Activated CD8-positive, alpha-beta memory T cell treated with anti-CD3 and anti-CD28 coated beads, Interleukin-2, amount 10 ng/mL, durations not matched to agents 7 days and 5 days (primary cell): ENCODE measurements at regions not wholly inside any gene's neighbourhood (a gene's known extent, or its start where the extent isn't known, plus 50 kb on each side); places are given as distances from the start of the nearest gene placed in this dataset.

Experiments
- ATAC-seq: fragments of 150-1000 bp; cut with Tn5 transposase; one replicate; pipeline ENCODE4 v1.10.0; 2021; ENCODE audit warnings: moderate library complexity
- CTCF ChIA-PET: fragments of 350-600 bp; sonication (Branson Sonifier 250); formaldehyde crosslinking; loops from one replicate; lab custom pipeline; 2021; ENCODE audit warnings: antibody characterized with exemption; lab: Charles Lee
- DNase-seq: peaks from one replicate; pipeline ENCODE4 v3.0.0-alpha.2; 2020
- H3K27ac Mint-ChIP-seq: one replicate; pipeline ENCODE4 v1.8.0; 2021; ENCODE audit warnings: mild to moderate bottlenecking, mixed read lengths
- H3K27me3 Mint-ChIP-seq: one replicate; pipeline ENCODE4 v1.8.0; 2021; ENCODE audit warnings: mixed read lengths
- H3K36me3 Mint-ChIP-seq: one replicate; pipeline ENCODE4 v1.8.0; 2021; ENCODE audit warnings: mild to moderate bottlenecking, mixed read lengths
- H3K4me1 Mint-ChIP-seq: one replicate; pipeline ENCODE4 v1.8.0; 2021; ENCODE audit warnings: mixed read lengths
- H3K4me3 Mint-ChIP-seq: one replicate; pipeline ENCODE4 v1.8.0; 2021; ENCODE audit warnings: mild to moderate bottlenecking, moderate library complexity, mixed read lengths
- H3K9me3 Mint-ChIP-seq: one replicate; pipeline ENCODE4 v1.8.0; 2022; ENCODE audit warnings: low read depth, mixed read lengths

DNA sequence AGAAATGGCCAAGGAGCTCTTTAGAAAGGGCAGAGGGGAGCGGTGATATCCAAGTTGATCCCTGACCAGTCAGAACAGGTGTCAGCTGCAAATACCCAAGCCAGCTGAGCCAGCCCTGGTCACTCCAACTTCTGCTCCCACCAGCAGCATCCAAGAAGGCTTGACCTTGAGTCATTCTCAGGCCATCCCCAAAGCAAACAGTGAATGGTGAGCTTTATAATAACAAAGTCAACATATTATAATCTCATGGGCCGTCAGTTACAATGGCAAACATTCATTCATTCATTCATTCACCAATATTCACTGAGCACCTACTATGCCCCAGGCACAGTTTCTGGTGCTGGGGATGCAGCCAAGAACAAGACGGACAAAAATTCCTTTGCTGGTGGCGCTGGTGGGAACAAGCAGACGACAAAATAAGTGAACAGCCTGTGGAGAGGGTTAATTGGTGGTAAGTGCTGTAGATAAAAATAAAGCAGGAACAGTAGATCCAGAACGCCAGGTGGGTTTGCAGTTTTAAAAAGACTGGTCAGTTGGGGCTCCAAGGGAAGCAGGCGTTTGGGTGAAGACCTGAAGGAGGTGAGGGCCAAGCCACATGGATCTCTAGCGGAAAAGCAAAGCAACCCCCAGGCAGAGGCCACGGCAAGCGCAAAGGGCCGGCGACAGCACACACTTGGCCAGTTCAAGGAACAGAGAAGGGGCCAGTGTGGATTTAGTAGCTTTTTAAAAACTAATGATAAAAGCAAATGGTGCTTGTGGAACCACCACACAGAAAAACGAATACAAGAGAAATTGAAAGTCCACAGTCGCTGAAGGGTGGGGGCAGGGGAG lies 131.8 kb upstream of the PTPN1 start:
- Mint-ChIP-seq H3K4me3 (no peak overlapping the region), H3K9me3 (no peaks in the 10 kb centered on the region), H3K4me1 (peaks cover 46% of the 10 kb centered on the region), H3K27me3 (peaks cover 8% of the 10 kb centered on the region), H3K27ac (no peak overlapping the region), H3K36me3 (no peaks in the 10 kb centered on the region)
- CTCF ChIA-PET, result interaction anchor here (0.8 to 1.9 kb wide), 3 partner anchors 9 to 199 kb away, joined by 3 to 4 read pairs (median 3); no protein-coding TSS in a partner anchor
- DNase-seq (no peak), ATAC-seq (no peak)

- H3K36me3 Mint-ChIP-seq, result no peaks in the 10 kb centered on the region
- peaks cover 2% of the 10 kb centered on the region for H3K27me3 Mint-ChIP-seq
- no peak for ATAC-seq
- no peak overlapping the region for H3K4me3 Mint-ChIP-seq
- H3K9me3 Mint-ChIP-seq, result no peaks in the 10 kb centered on the region
- DNase-seq, result no peak
- CTCF ChIA-PET, result interaction anchor here (0.5 to 1.9 kb wide), 4 partner anchors 8 to 200 kb away, joined by 3 to 4 read pairs (median 3); no protein-coding TSS in a partner anchor
- no peak overlapping the region for H3K27ac Mint-ChIP-seq
- peaks cover 54% of the 10 kb centered on the region for H3K4me1 Mint-ChIP-seq
These were observed 130.9 kb upstream of the PTPN1 start for GRCh38 chr20:50379049-50379990.

GRCh38 chr20:50379991-50380696 lies 130.0 kb upstream of the PTPN1 start:
- H3K9me3 Mint-ChIP-seq, result no peaks in the 10 kb centered on the region
- H3K36me3 Mint-ChIP-seq, result no peaks in the 10 kb centered on the region
- no peak overlapping the region for H3K27ac Mint-ChIP-seq
- DNase-seq, result no peak
- no peak for ATAC-seq
- H3K4me3 Mint-ChIP-seq, result no peak overlapping the region
- CTCF ChIA-PET, result no interaction called here
- H3K27me3 Mint-ChIP-seq, result peaks cover 2% of the 10 kb centered on the region
- H3K4me1 Mint-ChIP-seq, result peaks cover 58% of the 10 kb centered on the region

DNA sequence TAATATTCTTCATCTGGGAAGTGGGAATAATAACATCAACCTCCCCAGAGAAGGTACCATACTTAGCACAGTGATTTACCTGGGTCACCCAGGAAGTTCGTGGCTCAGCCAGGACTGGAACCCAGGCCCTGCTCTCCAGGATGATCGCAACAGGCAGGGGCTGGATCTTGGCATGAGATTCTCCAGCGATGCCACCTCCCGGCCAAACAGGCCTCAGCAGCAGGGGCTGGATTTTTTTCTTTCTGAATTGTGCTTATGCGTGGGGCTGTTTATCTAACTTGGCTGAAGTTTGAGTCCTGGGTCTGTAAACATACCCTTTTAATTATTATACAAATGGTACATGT lies 129.5 kb upstream of the PTPN1 start:
- Mint-ChIP-seq H3K27ac (no peak overlapping the region), H3K9me3 (no peaks in the 10 kb centered on the region), H3K36me3 (no peaks in the 10 kb centered on the region), H3K27me3 (peaks cover 2% of the 10 kb centered on the region), H3K4me1 (peaks cover 60% of the 10 kb centered on the region), H3K4me3 (no peak overlapping the region)
- CTCF ChIA-PET, result no interaction called here
- DNase-seq, result no peak
- no peak for ATAC-seq

DNA sequence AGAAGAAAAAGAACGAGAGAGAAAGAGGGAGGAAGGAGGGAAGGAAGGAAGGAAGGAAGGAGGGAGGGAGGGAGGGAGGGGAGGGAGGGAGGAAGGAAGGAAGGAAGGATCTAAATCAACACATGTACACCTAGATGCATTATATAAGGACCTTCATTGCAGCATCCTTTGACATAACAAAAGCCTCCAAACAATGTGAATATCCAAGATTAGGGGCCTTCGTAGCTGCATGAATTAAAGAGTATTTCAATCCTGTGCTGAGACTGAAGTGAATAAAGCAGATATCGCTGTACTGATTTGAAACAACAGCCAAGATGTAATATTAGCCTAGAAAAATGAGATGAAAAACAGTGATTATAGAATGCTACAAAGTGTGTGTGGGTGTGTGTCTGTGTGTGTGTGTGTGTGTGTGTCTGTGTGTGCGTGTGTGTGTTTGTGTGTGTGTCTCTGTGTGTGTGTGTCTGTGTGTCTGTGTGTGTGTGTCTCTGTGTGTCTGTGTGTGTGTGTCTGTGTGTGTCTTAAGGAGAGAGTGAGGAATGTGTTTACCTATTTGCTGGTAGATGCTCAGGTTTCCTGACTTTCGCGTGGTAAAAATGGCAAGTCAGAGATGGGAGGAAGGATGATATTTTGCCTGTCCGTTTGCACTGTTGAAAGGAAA lies 129.0 kb upstream of the PTPN1 start:
- H3K4me1 Mint-ChIP-seq, result peaks cover 65% of the 10 kb centered on the region
- CTCF ChIA-PET, result interaction anchor here (1.4 kb wide), 1 partner anchor 42 kb away, joined by 3 read pairs; no protein-coding TSS in a partner anchor
- ATAC-seq, result no peak

DNA sequence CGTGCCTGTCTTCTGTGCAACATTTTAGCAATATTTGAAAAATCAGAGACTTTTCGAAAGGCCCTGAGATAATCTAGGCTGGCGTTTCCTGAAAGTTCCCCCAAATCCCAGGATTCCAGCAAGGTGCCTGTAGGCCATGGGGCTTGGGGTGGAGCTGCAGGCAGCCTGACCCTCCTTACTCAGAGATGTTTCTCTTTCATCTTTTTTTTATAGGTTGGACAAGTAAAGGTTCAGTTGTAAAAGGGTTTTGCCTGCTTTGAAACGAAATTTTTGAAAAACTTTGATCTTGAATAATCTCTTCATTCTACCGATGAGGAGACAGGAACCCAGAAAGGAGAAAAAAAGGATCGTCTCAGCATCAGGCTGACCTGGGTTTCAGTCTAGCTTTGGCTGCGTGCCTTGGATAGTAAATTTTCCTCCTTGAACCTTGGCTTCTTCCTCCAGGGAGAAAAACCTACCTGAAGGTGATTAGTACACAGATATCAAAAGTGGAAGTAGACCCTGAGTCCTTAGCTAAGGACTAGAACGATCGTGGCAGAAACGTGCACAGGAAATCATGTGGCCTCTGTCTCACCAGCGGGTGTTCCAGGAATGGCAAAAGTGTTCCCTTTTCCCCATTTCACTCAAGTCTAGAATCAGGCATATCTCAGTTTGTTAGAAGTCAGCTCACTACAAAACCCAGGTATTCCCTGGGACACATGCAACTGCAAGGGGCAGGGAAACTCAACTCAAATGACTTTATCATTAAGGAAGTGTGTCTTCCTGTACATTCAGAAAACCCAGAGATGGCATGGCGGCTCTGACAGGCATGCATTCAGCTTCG lies 128.2 kb upstream of the PTPN1 start:
- Mint-ChIP-seq H3K4me1 (peaks cover 68% of the 10 kb centered on the region), H3K36me3 (no peaks in the 10 kb centered on the region), H3K4me3 (peak overlapping the region; percentile 48), H3K27me3 (peaks cover 2% of the 10 kb centered on the region), H3K9me3 (no peaks in the 10 kb centered on the region), H3K27ac (peak overlapping the region; percentile 83)
- DNase-seq, result peak; percentile 60
- CTCF ChIA-PET, result interaction anchor here (1.2 to 1.4 kb wide), 2 partner anchors 43 to 191 kb away, joined by 3 to 4 read pairs; partner anchors contain the start of gene CEBPB
- peak; percentile 24 for ATAC-seq

More for the DNA sequence above, 129.0 kb upstream of the PTPN1 start:
- H3K36me3 Mint-ChIP-seq, result no peaks in the 10 kb centered on the region
- H3K4me3 Mint-ChIP-seq, result peak overlapping the region; percentile 7
- peaks cover 2% of the 10 kb centered on the region for H3K27me3 Mint-ChIP-seq
- peak overlapping the region; percentile 50 for H3K27ac Mint-ChIP-seq
- DNase-seq, result no peak
- H3K9me3 Mint-ChIP-seq, result no peaks in the 10 kb centered on the region

- Mint-ChIP-seq H3K27me3 (peaks cover 9% of the 10 kb centered on the region), H3K4me3 (peak overlapping the region; percentile 22), H3K9me3 (no peaks in the 10 kb centered on the region), H3K36me3 (no peaks in the 10 kb centered on the region), H3K27ac (peak overlapping the region; percentile 72), H3K4me1 (peaks cover 81% of the 10 kb centered on the region)
- peak; percentile 94 for DNase-seq
- CTCF ChIA-PET, result interaction anchor here (0.7 to 2.4 kb wide), 8 partner anchors 7 to 206 kb away, joined by 3 to 9 read pairs (median 5); partner anchors contain the start of gene CEBPB
- ATAC-seq, result peak; percentile 89
These were observed 124.2 kb upstream of the PTPN1 start for GRCh38 chr20:50385733-50386640.

GRCh38 chr20:50386641-50386960 lies 123.6 kb upstream of the PTPN1 start:
- H3K27me3 Mint-ChIP-seq, result peaks cover 9% of the 10 kb centered on the region
- ATAC-seq, result peak; percentile 6
- H3K27ac Mint-ChIP-seq, result peak overlapping the region; percentile 72
- no peaks in the 10 kb centered on the region for H3K9me3 Mint-ChIP-seq
- CTCF ChIA-PET, result interaction anchor here (0.7 to 2.4 kb wide), 8 partner anchors 8 to 206 kb away, joined by 3 to 9 read pairs (median 5); partner anchors contain the start of gene CEBPB
- DNase-seq, result no peak
- peak overlapping the region; percentile 22 for H3K4me3 Mint-ChIP-seq
- H3K4me1 Mint-ChIP-seq, result peaks cover 77% of the 10 kb centered on the region
- no peaks in the 10 kb centered on the region for H3K36me3 Mint-ChIP-seq

- no peaks in the 10 kb centered on the region for H3K9me3 Mint-ChIP-seq
- CTCF ChIA-PET, result interaction anchor here (0.7 to 2.4 kb wide), 9 partner anchors 9 to 316 kb away, joined by 3 to 9 read pairs (median 4); partner anchors contain the start of gene CEBPB
- H3K36me3 Mint-ChIP-seq, result no peaks in the 10 kb centered on the region
- peaks cover 9% of the 10 kb centered on the region for H3K27me3 Mint-ChIP-seq
- no peak overlapping the region for H3K27ac Mint-ChIP-seq
- H3K4me3 Mint-ChIP-seq, result no peak overlapping the region
- no peak for ATAC-seq
- no peak for DNase-seq
- peaks cover 76% of the 10 kb centered on the region for H3K4me1 Mint-ChIP-seq
These were observed 122.8 kb upstream of the PTPN1 start for GRCh38 chr20:50387218-50387995.

GRCh38 chr20:50387996-50388332 lies 122.2 kb upstream of the PTPN1 start:
- ATAC-seq (no peak), DNase-seq (peak; percentile 48)
- Mint-ChIP-seq H3K27me3 (peaks cover 9% of the 10 kb centered on the region), H3K4me1 (peaks cover 74% of the 10 kb centered on the region), H3K9me3 (no peaks in the 10 kb centered on the region), H3K36me3 (no peaks in the 10 kb centered on the region), H3K4me3 (no peak overlapping the region), H3K27ac (no peak overlapping the region)
- CTCF ChIA-PET, result interaction anchor here (0.7 to 2.4 kb wide), 5 partner anchors 9 to 317 kb away, joined by 4 to 9 read pairs (median 4); no protein-coding TSS in a partner anchor
